Iris pigment epithelial cell (primary cell): ENCODE measurements at regions not wholly inside any gene's neighbourhood (a gene's known extent, or its start where the extent isn't known, plus 50 kb on each side); places are given as distances from the start of the nearest gene placed in this dataset.

Experiments
- DNase-seq: peaks from one replicate; pipeline ENCODE4 v3.0.0-alpha.2; 2011; ENCODE audit warnings: low read depth

DNA sequence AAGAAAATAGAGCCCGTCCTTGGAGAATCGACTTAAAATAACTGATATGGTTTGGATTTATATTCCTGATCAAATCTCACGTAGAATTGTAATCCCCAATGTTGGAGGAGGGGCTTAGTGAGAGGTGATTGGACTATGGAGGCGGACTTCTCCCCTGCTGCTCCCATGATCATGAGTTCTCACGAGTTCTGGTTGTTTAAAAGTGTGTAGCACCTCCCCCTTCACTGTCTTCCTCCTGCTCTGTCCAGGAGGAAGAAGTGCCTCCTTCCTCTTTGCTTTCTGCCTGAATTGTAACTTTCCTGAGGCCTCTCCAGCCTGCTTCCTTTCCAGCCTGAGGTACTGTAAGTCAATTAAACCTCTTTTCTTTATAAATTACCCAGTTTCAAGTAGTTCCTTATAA is 529.2 kb downstream of the HAO1 start:
- DNase-seq = no peak

DNA sequence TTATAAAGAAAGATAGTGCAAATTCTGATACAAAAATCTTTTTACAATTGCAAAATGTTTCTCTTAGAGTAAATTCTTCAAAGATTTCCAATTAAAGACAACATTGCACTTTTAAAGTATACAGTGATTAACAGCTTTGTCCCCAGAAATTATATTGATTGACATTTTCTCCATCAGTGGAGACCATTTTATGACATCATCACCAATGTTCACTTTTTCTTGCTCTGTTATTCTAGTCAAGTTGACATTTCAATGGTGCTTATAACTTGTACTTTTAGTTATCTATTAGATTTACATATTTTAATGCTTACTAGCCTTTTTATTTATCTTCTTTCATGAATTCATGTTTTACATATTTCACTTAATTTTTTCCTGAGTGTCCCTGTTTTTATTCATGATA is 524.8 kb downstream of the HAO1 start:
- DNase-seq = no peak

DNA sequence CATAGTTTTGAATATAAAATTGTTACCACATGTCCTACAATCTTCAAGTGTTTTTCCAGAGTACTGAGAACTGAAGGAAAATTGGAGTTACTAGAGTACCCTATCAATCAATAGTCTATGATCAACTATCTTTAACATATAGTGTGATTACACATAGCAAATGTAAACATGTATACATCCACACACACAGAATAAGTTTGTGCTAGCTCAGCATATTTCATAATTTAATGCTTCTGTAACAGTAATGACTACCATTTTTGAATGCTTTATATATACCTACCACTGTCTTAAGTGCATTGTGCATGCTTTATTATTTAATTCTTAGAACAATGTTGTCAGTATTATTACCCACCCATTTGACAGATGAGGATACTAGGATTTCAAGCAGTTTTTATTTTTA is 523.9 kb downstream of the HAO1 start:
- DNase-seq = no peak

DNA sequence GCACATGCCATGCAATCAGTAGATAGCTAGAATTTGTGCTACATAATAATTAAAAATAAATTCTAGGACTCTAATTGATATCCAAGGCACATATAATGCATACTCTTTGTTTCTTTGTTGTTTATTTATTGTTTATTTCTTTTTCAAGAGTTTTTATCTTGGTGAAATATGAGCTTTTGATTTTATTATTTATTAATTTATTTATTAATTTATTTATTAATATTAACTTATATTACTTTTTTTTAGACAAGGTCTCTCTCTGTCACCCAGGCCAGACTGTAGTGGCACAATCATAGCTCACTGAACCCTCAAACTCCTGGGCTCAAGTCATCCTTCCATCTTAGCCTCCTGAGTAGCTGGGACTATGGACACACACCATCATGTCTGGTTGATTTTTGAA is 519.9 kb downstream of the HAO1 start:
- no peak for DNase-seq

DNA sequence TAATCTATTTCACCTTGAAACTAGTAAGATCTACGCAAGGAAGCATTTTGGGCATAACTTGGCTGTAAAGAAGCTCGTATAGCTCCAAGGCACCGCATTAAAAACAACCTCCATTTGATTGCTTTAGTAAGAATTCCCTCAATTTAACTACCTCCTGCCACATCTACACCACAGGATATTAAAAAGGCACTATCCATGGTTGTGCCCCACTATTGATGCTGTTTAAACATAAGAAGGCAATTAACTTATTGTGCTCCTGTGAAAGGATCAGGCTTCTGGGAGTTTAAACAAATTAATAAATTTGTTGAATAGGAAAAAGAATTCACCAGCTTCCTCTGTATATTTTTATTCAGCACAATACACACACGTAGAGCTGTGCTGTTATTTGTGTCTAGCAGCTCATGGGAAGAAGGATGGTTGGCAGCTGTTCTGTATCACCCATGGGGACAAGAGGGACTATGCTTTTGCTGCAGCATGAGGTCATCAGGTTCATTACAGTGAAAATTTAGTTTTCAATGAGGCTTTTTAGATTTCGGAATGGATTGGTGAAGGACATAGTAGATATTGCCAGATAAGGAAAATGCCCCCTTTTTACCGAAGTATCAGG is 513.3 kb downstream of the HAO1 start:
- no peak for DNase-seq

DNA sequence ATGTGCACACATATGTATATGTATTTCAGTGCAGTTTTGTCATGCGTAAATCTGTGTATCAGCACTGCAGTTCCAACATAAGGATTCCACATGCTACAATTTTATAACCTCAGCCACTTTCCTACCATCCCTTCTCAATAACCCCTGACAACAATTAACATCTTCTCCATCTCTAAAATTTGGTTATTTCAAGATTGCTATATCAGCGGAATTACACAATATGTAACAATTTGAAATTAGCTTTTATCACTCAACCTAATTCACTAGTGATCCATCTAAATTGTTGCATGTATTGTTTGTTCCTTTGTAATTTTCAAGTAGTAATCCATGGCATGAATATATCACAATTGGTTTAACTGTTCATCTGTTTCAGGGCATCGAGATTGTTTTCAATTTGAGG is 511.3 kb downstream of the HAO1 start:
- no peak for DNase-seq

DNA sequence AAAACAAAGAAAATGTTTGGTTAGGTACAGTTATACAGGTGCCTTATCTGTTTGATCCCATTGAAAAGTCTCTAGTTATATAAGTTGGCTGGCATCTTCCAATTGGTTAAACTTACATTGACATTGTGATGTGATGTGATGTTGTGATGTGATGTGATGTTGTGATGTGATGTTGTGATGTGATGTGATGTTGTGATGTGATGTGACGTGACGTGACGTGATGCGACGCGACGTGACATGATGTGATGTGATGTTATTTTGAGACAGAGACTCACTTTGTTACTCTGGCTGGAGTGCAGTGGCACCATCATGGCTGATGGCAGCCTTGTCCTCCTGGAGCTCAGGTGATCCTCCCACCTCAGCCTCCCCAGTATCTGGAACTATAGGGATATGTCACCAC is 507.6 kb downstream of the HAO1 start:
- no peak for DNase-seq

DNA sequence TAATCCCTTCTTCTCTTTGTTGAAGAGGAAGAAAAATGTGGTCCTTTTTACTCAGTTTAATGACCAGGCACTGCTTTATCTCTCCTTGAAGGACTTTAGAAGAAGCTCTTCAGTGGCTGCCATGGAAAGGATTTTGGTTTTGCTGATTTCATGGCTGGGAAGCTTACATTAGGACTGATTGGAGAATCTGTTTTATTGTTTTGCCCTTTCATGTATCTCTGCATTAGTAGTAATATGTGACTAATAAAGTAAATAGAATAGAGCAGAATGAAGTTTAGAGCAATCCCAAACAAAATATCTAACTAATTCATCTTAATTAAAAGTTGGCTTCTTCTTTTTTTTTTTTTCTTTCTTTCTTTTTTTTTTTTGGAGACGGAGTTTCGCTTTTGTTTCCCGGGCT is 502.9 kb downstream of the HAO1 start:
- DNase-seq = no peak

DNA sequence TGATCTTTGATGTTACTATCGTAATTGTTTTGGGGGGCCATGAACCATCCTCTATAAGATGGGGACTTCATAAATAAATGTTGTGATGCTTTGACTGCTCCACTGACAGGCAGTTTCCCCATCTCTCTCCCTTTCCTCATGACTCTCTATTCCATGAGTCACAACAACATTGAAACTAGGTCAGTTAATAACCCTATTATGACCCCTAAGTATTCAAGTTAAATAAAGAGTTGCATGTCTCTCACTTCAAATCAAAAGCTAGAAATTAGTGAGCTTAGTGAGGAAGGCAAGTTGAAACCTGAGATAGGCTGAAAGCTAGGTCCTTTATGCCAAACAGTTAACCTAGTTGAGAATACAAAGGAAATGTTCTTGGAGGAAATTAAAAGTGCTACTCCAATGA is 491.0 kb downstream of the HAO1 start:
- peak; percentile 23 for DNase-seq

DNA sequence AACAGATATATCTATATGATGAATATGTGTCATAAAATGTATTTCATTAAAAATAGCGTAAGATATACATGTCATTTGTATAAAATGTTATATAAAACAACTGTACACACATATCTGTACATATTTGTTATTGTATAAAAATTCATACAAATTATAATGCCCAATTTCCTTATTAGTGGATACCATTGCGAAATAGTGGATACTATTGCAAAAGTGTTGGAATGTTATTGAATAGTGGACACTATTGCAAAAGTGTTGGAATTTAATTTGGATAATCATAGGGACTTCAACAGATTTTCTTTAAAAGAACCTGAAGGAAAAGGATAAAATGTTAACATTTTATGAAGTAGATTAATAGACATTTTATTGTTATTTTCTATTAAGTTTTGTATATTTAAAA is 487.4 kb downstream of the HAO1 start:
- DNase-seq = no peak

DNA sequence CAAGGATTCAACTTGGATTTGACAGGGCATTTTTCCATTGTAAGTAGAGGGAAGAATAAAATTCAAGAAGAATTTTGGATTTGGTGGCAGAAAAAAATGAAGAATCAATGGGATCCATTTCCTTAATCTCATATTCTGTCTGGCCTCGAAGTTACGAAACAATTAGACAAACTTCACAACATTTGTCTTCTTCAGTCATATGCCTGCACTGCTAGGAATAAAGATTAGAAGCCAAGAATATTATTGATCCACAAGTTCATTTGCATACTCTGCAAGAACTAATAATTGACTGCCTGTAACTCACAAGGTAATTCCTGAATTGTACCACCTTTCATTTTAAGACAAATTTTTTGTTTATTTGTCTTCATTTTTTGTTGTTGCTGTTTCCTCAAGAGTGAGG is 486.2 kb downstream of the HAO1 start:
- DNase-seq = no peak

DNA sequence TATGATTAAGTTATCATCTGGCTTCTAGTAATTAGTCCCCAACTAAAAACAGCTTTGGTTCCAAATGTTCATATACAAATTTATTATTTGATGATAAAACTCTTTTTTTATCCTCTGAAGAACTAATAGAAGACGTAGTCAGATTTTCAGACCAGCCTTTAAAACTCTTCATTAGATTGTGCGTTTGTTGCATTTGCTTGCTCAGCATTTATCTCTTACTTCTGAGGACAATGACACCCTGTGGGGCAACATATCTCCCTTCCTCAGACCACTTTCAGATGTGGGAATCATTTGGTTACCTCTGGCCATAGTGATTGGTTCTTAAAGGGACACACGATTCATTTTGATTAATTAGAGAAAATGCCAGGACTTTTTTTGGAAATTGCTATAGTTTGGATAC is 481.8 kb downstream of the HAO1 start:
- no peak for DNase-seq

DNA sequence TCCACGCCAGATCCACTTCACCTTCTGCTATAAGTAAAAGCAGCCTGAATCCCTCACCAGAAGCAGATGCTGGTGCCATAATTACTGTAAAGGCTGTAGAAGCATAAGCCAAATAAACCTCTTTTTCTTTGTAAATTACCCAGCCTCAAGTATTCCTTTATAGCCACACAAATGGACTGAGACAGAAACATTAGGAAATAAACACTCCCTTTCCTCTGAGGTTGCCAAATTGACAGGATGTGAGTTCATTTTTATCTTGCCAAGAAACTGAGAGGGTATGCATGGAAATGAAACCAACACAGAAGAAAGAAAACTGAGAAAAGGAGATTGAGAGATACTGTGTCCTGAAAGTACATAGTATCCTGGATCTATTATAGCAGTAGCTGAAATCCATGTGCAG is 481.2 kb downstream of the HAO1 start:
- DNase-seq = peak; percentile 19

DNA sequence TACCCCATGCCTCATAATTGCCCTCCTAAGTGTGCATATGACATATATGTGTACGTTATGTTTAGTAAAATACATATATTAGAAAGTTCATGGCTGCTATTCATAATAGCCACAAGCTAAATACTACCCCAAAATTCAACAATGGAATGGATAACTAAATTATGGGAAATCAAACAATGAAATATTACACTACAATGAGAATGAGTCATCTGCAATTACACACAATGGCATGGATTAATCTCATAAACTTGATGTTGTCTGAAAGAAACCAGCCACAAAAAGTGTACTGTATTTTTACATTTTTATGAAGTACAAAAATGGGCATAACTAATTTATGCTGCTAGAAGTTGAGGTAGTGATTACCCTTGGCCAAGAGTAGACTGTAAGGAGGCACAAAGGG is 477.0 kb downstream of the HAO1 start:
- no peak for DNase-seq

DNA sequence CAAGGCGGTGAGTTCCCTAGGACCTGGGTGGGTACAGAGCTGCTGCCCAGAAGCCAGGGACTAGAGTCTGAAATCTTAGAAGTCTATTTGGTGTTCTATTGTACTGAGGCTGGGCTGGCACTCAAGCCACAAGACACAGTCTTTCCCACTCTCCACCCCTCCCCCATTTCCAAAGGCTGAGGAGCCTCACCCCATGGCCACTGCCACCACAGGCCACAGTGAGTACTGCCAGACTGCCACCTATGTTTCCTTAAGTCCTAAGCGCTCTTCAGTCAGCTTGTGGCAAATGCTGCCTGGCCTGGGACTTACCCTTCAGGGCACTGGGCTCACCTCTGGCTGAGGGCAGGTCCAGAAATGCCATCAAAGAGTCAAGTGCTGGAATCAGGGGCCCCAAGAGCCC is 469.3 kb downstream of the HAO1 start:
- no peak for DNase-seq

DNA sequence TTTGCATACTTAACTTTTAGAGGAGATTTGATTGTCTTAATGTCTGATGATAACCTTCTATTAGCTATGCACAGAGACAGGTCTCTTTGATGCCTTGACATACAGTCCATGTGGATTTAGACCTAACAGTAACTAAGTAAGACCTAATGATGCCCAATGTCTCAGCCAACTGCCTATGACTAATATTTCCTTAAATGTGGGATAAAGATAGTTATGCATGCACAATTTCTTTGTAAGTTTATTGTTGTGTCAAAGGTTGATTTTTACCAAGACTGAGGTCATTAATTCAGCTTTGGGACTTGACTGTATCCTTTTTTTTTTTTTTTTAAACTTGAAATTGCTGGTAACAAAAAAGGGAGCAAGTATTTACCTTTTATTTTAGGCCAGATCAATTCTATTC is 450.0 kb downstream of the HAO1 start:
- no peak for DNase-seq

DNA sequence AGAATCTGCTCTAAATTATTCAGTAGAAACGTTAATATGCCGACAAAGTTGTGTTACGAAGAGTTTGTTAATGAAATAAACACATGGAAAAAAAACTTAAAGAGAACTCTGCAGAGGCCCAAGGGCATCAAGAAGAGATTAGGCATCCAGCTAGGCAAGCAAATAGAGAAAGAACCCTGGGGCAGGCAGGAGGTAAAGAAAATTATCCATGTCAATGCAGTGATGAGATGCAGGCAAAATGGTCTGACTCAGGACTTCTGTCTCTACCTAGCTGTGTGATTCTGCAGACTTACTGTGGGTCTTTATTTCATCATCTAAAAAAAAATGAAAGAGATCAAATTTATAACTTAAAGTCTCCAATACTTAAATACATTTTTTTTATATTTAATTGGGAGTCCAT is 448.0 kb downstream of the HAO1 start:
- no peak for DNase-seq

DNA sequence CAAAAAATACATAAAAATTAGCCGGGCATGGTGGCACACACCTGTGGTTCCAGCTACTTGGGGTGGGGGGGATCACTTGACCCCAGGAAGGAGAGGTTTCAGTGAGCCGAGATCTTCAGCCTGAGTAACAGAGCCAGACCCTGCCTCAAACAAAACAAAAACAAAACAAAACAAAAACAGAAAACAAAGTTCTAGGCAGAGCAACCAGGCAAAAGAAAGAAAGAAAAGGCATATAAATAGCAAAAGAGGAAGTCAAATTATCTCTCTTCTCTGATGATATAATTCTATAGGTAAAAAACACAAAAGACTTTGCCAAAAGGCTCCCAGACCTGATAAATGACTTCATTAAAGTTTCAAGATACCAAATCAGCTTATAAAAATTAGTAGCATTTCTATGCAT is 446.9 kb downstream of the HAO1 start:
- DNase-seq = no peak

DNA sequence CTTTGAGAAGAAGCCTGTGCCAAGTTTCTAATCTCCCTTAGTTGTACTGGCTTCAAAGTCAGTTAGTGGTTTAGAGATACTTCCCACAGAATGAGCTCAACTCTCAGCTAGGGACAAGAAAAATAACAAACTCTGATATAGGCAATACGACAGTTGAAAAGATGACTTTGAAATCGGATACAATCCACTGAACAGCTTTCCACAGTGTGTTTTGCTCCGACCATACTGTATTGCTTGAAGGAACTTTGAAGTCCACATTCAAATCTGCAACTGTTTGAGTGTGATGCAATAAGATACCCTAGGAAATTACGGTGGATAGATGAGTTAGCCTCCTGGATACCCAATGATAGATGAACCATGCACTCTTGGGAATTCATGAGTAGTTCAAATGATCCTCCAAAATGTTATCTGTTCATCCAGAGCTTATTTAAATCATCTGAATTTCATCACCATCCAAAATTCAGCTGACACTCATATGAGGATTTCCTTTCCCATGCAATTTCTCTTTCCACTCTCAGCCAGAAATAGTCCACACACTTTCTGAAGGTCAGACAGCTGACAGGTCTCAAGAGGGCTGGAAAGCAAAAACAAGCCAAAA is 443.8 kb downstream of the HAO1 start:
- DNase-seq = peak; percentile 74

DNA sequence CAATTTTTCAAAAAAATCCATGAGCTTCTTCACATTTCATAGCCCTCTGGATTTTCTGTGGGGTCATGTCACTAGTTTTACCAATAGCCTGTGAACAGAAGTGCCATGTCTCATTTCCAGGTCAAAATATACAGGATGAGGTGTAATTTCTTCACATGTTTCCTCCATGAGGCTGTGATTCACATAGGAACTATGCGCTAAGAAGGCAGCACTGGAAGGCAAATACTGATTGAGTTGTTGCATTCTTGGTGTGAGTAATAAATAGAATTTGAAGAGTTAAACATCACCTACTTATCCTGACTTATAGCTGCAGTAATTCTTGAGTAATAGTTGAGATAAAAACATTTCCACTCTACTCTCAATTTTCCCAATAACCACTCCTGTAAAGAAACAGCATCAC is 442.3 kb downstream of the HAO1 start:
- peak; percentile 96 for DNase-seq

DNA sequence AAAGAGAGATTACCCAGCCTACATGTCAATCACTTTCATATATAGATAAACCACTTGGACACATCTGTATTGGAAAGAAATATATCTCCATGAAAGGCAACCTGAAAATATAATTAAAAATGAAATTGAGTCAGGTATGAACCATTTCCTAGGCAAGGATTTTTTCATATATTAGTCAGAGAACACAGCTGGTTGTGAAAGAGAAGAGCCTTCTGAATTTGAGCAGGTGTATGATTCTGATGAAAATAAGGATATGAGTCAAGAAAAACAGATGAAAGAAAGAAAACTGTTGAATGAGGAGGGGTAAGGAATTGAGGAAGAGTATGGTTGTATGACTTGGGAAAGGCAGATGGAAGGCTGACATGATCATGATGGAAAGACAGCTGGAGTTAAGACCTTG is 441.1 kb downstream of the HAO1 start:
- DNase-seq = no peak

DNA sequence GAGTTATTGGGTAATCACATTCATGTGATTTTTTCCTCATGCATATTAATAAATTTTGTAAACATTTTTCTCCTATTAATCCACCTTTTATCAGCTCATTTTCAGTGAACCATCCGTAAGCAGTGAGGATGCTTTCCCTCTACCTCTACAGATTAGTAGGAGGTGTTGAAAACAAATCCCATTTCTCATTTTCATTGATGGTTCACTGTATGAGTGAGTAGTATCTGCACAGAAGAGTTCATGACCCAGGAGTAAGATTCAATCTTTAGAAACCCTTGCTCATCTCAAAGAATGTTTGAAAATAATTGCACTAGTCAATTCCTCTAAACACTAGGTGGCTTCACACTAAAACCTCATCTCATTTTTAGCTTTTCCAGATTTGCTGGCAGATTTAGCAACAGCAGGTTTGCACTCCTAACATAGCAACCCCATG is 440.0 kb downstream of the HAO1 start:
- peak; percentile 4 for DNase-seq

DNA sequence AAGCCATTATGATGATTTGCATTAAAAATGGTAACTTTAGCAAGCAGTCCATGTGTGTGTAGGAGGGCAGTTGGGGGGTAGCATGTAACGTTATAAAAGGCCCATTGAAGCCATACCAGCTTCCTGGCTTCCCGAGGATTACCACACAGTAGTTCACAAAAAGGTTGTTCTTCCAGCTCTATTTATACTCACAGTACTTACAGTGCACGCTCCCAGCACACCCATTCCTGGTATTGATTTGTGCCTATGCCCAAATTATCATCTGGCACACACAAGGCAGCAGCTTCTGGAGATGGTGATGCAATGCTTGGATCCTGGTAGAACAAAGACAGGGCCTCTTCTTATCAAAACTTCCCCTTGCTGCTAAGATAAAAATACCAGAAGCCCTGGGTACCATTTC is 436.8 kb downstream of the HAO1 start:
- no peak for DNase-seq

DNA sequence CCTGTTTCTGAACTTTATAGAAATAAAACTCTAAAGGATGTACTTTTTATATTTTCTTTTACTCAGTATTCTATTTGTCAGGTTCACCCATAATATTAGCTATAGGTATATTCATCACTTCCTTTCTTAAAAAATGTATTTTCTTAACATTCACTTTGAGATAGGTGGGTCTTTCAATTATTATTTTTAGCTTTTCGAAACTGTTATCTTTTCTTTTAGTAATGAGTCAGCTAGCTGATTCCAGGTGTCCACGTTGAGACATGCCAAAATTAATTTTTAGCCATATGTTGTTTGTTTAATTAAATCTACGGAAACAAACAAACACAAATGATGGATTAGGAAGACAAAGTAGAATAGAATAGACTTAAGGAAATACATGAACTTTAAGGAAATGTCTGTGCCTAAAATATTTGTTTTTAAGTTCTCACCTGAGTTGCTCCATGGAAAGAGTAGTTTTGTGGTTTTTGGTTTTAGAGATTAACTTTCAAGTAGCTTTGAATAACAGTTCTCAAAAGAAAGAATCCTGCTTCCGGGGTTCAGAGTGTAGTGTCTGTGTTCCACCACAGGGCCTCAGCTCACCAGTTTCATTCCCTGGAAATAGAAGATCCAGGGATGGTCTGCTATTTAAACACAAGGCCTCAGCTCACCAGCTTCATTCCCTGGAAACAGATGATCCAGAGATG is 435.0 kb downstream of the HAO1 start:
- no peak for DNase-seq
